Nephron (organoid): ENCODE measurements at regions not wholly inside any gene's neighbourhood (a gene's known extent, or its start where the extent isn't known, plus 50 kb on each side); places are given as distances from the start of the nearest gene placed in this dataset.

Source experiments
- H3K27ac Mint-ChIP-seq, 3 experiments: 2 replicates each; pipeline ENCODE4 v1.8.0; 2020; ENCODE audit warnings: mixed read lengths in 3 of 3, mild to moderate bottlenecking in 2 of 3, moderate library complexity in 1 of 3
- H3K27me3 Mint-ChIP-seq: 2 replicates; pipeline ENCODE4 v1.8.0; 2021; ENCODE audit warnings: low read depth, mild to moderate bottlenecking, moderate library complexity, mixed read lengths
- H3K36me3 Mint-ChIP-seq: 2 replicates; pipeline ENCODE4 v1.8.0; 2020; ENCODE audit warnings: low read depth, mixed read lengths
- H3K4me1 Mint-ChIP-seq: 2 replicates; pipeline ENCODE4 v1.8.0; 2020; ENCODE audit warnings: mixed read lengths
- H3K4me3 Mint-ChIP-seq, 3 experiments: 2 replicates each; pipeline ENCODE4 v1.8.0; 2020; ENCODE audit warnings: mild to moderate bottlenecking in 3 of 3, mixed read lengths in 3 of 3, moderate library complexity in 2 of 3
- H3K9me3 Mint-ChIP-seq: 2 replicates; pipeline ENCODE4 v1.8.0; 2020; ENCODE audit warnings: mixed read lengths
- CTCF ChIP-seq, 3 experiments: fragments of 200-600 bp; sonication (generic); IDR thresholded peaks; one replicate each; pipeline ENCODE4 v1.5.0; 2021; ENCODE audit warnings: antibody characterized with exemption in 3 of 3; ENCODE audit not compliant: unreplicated experiment in 3 of 3

- no peaks in the 10 kb centered on the region for H3K36me3 Mint-ChIP-seq
- H3K27me3 Mint-ChIP-seq = no peaks in the 10 kb centered on the region
- H3K9me3 Mint-ChIP-seq = peaks cover 13% of the 10 kb centered on the region
- peaks cover 5% of the 10 kb centered on the region for H3K4me1 Mint-ChIP-seq
- H3K27ac Mint-ChIP-seq = peak overlapping the region in 1 of 3 experiments; percentile 15
- H3K4me3 Mint-ChIP-seq = no peak overlapping the region
- TF ChIP-seq CTCF (IDR thresholded peaks at IDR 0.05; ENCODE audit: unreplicated experiment in 3 of 3) = no peak
Observed at GRCh38 chr4:148857239-148857972, 415.2 kb upstream of the NR3C2 start.

- TF ChIP-seq CTCF (IDR thresholded peaks at IDR 0.05; ENCODE audit: unreplicated experiment in 3 of 3) = no peak
- Mint-ChIP-seq H3K27me3 (no peaks in the 10 kb centered on the region), H3K4me1 (peaks cover 5% of the 10 kb centered on the region), H3K36me3 (no peaks in the 10 kb centered on the region), H3K4me3 (no peak overlapping the region), H3K27ac (peak overlapping the region in 1 of 3 experiments; percentile 18), H3K9me3 (peaks cover 13% of the 10 kb centered on the region)
Observed at GRCh38 chr4:148854203-148854602, 412.0 kb upstream of the NR3C2 start.

GRCh38 chr4:148852092-148852699 lies 410.0 kb upstream of the NR3C2 start:
- Mint-ChIP-seq H3K36me3 (no peaks in the 10 kb centered on the region), H3K27me3 (no peaks in the 10 kb centered on the region), H3K27ac (no peak overlapping the region), H3K4me1 (no peaks in the 10 kb centered on the region), H3K4me3 (no peak overlapping the region), H3K9me3 (peaks cover 13% of the 10 kb centered on the region)
- TF ChIP-seq CTCF (IDR thresholded peaks at IDR 0.05; ENCODE audit: unreplicated experiment in 3 of 3) = no peak

- TF ChIP-seq CTCF (IDR thresholded peaks at IDR 0.05; ENCODE audit: unreplicated experiment in 3 of 3) = no peak
- H3K4me3 Mint-ChIP-seq = no peak overlapping the region
- H3K27ac Mint-ChIP-seq = peak overlapping the region in 1 of 3 experiments; percentile 47
- H3K4me1 Mint-ChIP-seq = peaks cover 4% of the 10 kb centered on the region
- H3K27me3 Mint-ChIP-seq = no peaks in the 10 kb centered on the region
- H3K36me3 Mint-ChIP-seq = no peaks in the 10 kb centered on the region
- peaks cover 8% of the 10 kb centered on the region for H3K9me3 Mint-ChIP-seq
Observed at GRCh38 chr4:148850257-148850995, 408.2 kb upstream of the NR3C2 start.

GRCh38 chr4:148849581-148849980 lies 407.4 kb upstream of the NR3C2 start:
- no peak for TF ChIP-seq CTCF (IDR thresholded peaks at IDR 0.05; ENCODE audit: unreplicated experiment in 3 of 3)
- Mint-ChIP-seq H3K27me3 (no peaks in the 10 kb centered on the region), H3K27ac (no peak overlapping the region), H3K36me3 (no peaks in the 10 kb centered on the region), H3K4me1 (peaks cover 9% of the 10 kb centered on the region), H3K9me3 (peaks cover 6% of the 10 kb centered on the region), H3K4me3 (no peak overlapping the region)
